Ovary (tissue), 3 donors: ENCODE measurements at regions not wholly inside any gene's neighbourhood (a gene's known extent, or its start where the extent isn't known, plus 50 kb on each side); places are given as distances from the start of the nearest gene placed in this dataset.

Experiments
- CTCF ChIP-seq, 3 donors: fragments of 450-650 bp in 2 of 3; fragments of 200-600 bp in 1 of 3; IDR thresholded peaks; one replicate each; pipeline versions ENCODE4 v1.5.1 to v1.8.0; 2016 to 2022; ENCODE audit warnings: antibody characterized with exemption in 3 of 3, mild to moderate bottlenecking in 1 of 3
- EP300 ChIP-seq: sonication (generic); formaldehyde crosslinking; IDR thresholded peaks from one replicate; pipeline ENCODE4 v1.6.1; 2017; ENCODE audit warnings: antibody characterized with exemption
- POLR2A ChIP-seq: fragments of 450-650 bp; IDR thresholded peaks from one replicate; pipeline ENCODE4 v1.6.1; 2017; ENCODE audit warnings: antibody characterized with exemption, mild to moderate bottlenecking, moderate library complexity
- donor health status: DM: no; HTN: no; CAD: no.

- TF ChIP-seq CTCF (IDR thresholded peaks at IDR 0.05) (no peak), POLR2A (no peak), EP300 (no peak)
Observed at GRCh38 chr5:155128786-155129512, 115.4 kb downstream of the KIF4B start.
